HG03571 (cell line): ENCODE measurements at regions not wholly inside any gene's neighbourhood (a gene's known extent, or its start where the extent isn't known, plus 50 kb on each side); places are given as distances from the start of the nearest gene placed in this dataset.
"Not testable (repeated sequence)": the region's sequence is repeated elsewhere in the genome, so short reads cannot be mapped to it uniquely, and the experiment has no call there.

Experiments
- ATAC-seq: cut with Tn5 transposase; IDR thresholded peaks from one replicate; pipeline ENCODE4 v1.9.1; 2021; ENCODE audit not compliant: unreplicated experiment

GRCh38 chr4:129254126-129254525 lies 158.2 kb downstream of the C4orf33 start:
- no peak for ATAC-seq

GRCh38 chr4:129254526-129254925 lies 158.6 kb downstream of the C4orf33 start:
- no peak for ATAC-seq

GRCh38 chr4:129261584-129261983 lies 165.6 kb downstream of the C4orf33 start:
- ATAC-seq, result no peak

GRCh38 chr4:129264008-129264657 lies 168.2 kb downstream of the C4orf33 start:
- peak; percentile 97 for ATAC-seq

- ATAC-seq, result no peak
Measured at GRCh38 chr4:129278868-129279267, 182.9 kb downstream of the C4orf33 start.

GRCh38 chr4:129282293-129282692 lies 186.3 kb downstream of the C4orf33 start:
- ATAC-seq, result no peak

GRCh38 chr4:129292194-129292593 lies 196.2 kb downstream of the C4orf33 start:
- ATAC-seq, result not testable (repeated sequence)

GRCh38 chr4:129314781-129315180 lies 218.8 kb downstream of the C4orf33 start:
- ATAC-seq, result no peak

- ATAC-seq, result no peak
Measured at GRCh38 chr4:129322920-129323319, 227.0 kb downstream of the C4orf33 start.

GRCh38 chr4:129323658-129324057 lies 227.7 kb downstream of the C4orf33 start:
- ATAC-seq, result no peak

GRCh38 chr4:129326571-129327460 lies 230.9 kb downstream of the C4orf33 start:
- ATAC-seq, result no peak

GRCh38 chr4:129327637-129328036 lies 231.7 kb downstream of the C4orf33 start:
- ATAC-seq, result no peak

- ATAC-seq, result no peak
Measured at GRCh38 chr4:129328162-129328561, 232.2 kb downstream of the C4orf33 start.

GRCh38 chr4:129334136-129334535 lies 238.2 kb downstream of the C4orf33 start:
- ATAC-seq, result no peak

- ATAC-seq, result no peak
Measured at GRCh38 chr4:129335276-129335675, 239.3 kb downstream of the C4orf33 start.

- no peak for ATAC-seq
Measured at GRCh38 chr4:129335818-129336217, 239.9 kb downstream of the C4orf33 start.

- ATAC-seq, result no peak
Measured at GRCh38 chr4:129336457-129337227, 240.7 kb downstream of the C4orf33 start.

- no peak for ATAC-seq
Measured at GRCh38 chr4:129337228-129337620, 241.3 kb downstream of the C4orf33 start.

GRCh38 chr4:129342819-129343408 lies 247.0 kb downstream of the C4orf33 start:
- no peak for ATAC-seq

- ATAC-seq, result no peak
Measured at GRCh38 chr4:129344058-129344457, 248.1 kb downstream of the C4orf33 start.

GRCh38 chr4:129345609-129346008 lies 249.7 kb downstream of the C4orf33 start:
- no peak for ATAC-seq
